ENCODE measurements at regions not wholly inside any gene's neighbourhood (a gene's known extent, or its start where the extent isn't known, plus 50 kb on each side); places are given as distances from the start of the nearest gene placed in this dataset.

DNA sequence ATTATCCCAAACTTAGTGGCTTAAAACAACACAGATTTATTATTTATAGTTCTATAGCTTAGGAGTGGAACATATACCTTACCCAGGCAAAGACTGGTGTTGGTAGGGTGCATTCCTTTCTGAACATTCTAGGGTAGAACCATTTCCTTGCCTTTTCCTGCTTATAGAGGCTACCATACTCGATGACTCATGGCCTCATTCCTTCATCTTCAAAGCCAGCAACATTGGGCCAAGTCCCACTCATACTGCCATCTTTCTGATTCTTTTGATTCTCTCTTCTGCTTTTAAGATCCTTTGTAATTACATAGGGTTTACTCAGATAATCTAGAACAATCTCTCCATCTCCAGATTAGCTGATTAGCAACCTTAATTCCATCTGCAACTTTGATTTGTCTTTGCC lies 452.7 kb upstream of the KLF4 start:
- DNase-seq (ENCODE audit: low spot score): no peak
- Histone ChIP-seq H3K27ac (no peak overlapping the region), H3K4me3 (no peak overlapping the region), H3K36me3 (no peaks in the 10 kb centered on the region), H3K27me3 (no peaks in the 10 kb centered on the region), H3K4me1 (no peaks in the 10 kb centered on the region), H3K9me3 (no peaks in the 10 kb centered on the region)
- TF ChIP-seq, protein P1, sequence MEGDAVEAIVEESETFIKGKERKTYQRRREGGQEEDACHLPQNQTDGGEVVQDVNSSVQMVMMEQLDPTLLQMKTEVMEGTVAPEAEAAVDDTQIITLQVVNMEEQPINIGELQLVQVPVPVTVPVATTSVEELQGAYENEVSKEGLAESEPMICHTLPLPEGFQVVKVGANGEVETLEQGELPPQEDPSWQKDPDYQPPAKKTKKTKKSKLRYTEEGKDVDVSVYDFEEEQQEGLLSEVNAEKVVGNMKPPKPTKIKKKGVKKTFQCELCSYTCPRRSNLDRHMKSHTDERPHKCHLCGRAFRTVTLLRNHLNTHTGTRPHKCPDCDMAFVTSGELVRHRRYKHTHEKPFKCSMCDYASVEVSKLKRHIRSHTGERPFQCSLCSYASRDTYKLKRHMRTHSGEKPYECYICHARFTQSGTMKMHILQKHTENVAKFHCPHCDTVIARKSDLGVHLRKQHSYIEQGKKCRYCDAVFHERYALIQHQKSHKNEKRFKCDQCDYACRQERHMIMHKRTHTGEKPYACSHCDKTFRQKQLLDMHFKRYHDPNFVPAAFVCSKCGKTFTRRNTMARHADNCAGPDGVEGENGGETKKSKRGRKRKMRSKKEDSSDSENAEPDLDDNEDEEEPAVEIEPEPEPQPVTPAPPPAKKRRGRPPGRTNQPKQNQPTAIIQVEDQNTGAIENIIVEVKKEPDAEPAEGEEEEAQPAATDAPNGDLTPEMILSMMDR (IDR thresholded peaks at IDR 0.05): no peak

DNA sequence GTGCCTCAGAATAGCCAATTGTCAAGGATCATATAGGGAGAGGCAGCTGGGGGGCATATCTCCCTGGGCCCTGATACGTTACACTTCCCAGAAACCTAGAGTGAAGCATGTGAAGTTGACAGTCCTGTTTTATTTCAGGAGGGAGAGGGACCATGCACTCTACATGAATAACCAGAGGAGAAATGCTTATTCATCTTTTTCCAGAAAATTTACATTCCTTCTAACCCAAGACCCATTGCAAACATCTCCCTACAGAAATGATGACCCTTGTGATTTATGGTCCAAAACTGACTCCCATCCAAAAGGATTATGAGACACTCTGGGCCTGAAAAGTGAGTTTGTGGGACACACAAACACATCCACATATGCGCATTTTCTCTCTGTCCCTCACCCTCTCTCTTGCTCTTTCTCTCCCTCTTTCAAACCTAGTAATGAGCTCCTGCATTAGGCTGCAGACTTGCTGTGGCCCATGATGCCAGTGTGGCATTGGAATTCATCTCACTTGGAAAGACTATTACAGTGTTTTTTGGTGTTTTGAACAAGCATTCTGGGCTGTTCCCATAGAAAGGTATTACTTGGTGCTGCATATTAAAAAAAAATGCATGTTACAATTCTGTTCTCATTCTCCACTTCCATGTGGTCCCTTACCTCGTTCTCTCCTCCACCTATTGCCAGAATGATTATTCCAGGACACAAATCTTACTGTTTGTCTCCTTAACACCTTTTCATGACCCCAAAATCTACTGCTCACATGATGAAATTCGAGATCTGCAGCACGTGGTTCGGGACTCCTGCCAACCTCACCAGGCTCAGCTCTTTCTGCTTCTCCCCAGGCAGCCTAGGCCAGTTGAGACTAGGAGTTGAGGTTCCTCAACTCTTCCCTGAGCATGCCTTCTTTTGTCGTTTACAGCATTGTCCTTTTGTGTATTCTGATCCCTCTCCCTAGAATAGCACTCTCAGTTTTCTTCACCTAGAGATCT lies 451.3 kb upstream of the KLF4 start:
- TF ChIP-seq, protein P1 (IDR thresholded peaks at IDR 0.05): no peak
- H3K27me3 ChIP-seq: no peaks in the 10 kb centered on the region

DNA sequence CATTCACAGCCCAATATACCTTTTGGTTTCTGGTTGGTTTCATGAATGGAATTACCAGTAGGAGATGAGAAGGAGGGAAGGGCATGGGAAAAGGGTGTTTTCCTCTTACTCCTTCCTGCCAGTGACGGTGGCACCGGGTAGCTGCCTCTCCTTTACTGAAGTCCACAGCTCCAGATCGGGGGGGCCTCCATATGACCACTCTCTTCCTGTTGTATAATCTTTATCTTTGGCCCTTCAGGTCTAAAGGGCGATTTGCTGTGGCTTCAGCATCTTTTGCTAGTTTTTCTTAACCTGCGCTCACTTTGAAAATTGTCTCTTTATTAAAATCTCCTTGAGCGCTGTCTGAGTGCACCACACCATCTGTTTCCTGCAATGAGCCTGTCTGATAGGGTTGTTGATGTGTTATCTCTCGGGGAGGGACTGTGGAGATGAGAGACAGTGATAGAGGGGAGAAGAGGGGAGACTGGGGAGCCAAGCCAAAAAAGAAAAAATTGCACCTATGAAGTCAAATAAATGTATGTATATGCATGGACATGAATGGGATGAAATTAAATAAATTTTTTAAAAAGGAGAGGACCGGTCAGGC lies 449.3 kb upstream of the KLF4 start:
- Histone ChIP-seq H3K4me1 (no peaks in the 10 kb centered on the region), H3K36me3 (no peaks in the 10 kb centered on the region), H3K27ac (no peak overlapping the region), H3K9me3 (no peaks in the 10 kb centered on the region), H3K27me3 (no peaks in the 10 kb centered on the region), H3K4me3 (no peak overlapping the region)
- no peak for DNase-seq (ENCODE audit: low spot score)
- TF ChIP-seq, protein P1 (IDR thresholded peaks at IDR 0.05): no peak

More for the DNA sequence above, 451.3 kb upstream of the KLF4 start:
- no peak for DNase-seq (ENCODE audit: low spot score)
- no peaks in the 10 kb centered on the region for H3K4me1 ChIP-seq
- no peak overlapping the region for H3K4me3 ChIP-seq
- no peak overlapping the region for H3K27ac ChIP-seq
- H3K36me3 ChIP-seq: no peaks in the 10 kb centered on the region
- H3K9me3 ChIP-seq: no peaks in the 10 kb centered on the region

DNA sequence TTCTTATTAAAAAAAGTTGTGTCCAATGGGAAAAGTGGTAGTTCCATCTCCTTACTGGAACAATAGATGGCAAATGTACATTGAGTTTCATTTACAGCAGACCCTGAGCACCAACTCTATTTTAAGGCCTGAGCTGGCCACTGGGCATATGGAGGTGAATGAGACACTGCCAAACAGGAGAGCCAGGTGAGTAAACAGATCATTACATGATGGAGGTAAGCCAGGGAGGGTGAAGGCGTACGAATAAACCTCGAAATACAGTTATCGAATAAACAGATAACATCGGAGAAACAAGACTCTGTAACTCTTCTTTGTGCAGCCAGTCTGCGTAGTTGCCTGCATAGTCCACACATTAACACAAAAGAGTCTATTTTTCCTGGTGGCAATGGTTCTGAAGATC lies 446.4 kb upstream of the KLF4 start:
- Histone ChIP-seq H3K9me3 (no peaks in the 10 kb centered on the region), H3K4me1 (no peaks in the 10 kb centered on the region), H3K27ac (no peak overlapping the region), H3K27me3 (no peaks in the 10 kb centered on the region), H3K4me3 (no peak overlapping the region), H3K36me3 (no peaks in the 10 kb centered on the region)
- TF ChIP-seq, protein P1 (IDR thresholded peaks at IDR 0.05): no peak
- no peak for DNase-seq (ENCODE audit: low spot score)

DNA sequence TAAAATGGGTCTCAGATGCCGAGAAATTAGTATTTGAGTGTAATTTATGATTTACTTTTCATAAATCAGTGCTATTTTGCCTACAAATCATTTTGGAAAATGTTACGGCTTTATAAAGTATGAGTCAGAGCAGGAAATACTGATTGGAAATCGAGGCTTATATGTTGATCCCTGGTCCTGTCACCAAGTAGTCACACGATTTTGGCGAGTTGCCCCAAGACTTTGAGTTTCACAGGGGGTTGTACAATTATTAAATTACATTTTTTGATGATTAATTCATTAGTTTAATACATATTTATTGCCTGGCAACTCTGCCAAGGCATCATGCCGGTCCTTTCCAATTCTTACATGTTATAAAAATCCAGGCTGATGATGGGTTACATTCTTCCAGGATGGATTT lies 443.9 kb upstream of the KLF4 start:
- TF ChIP-seq, protein P1 (IDR thresholded peaks at IDR 0.05): no peak
- Histone ChIP-seq H3K27me3 (no peaks in the 10 kb centered on the region), H3K27ac (no peak overlapping the region), H3K4me3 (no peak overlapping the region), H3K4me1 (no peaks in the 10 kb centered on the region), H3K9me3 (no peaks in the 10 kb centered on the region), H3K36me3 (no peaks in the 10 kb centered on the region)
- DNase-seq (ENCODE audit: low spot score): no peak
